Calu3 (cell line): ENCODE measurements at regions not wholly inside any gene's neighbourhood (a gene's known extent, or its start where the extent isn't known, plus 50 kb on each side); places are given as distances from the start of the nearest gene placed in this dataset.

Source experiments
- BruUV-seq: library from RNA; stranded (reverse); fragments of 400-500 nt; replicated peaks from 2 replicates; lab custom pipeline; 2021; lab: Mats Ljungman, UMichigan
- CTCF ChIA-PET: fragments of 300-600 bp; sonication (Branson Sonifier 250); formaldehyde crosslinking; loops from one replicate; lab custom pipeline; 2022; ENCODE audit warnings: antibody characterized with exemption; lab: Charles Lee
- DNase-seq: peaks from one replicate; pipeline ENCODE4 v3.0.0; 2022
- H3K27ac Mint-ChIP-seq: one replicate; pipeline ENCODE4 v1.8.0; 2022; ENCODE audit warnings: mixed read lengths; ENCODE audit not compliant: unreplicated experiment
- H3K27me3 Mint-ChIP-seq: one replicate; pipeline ENCODE4 v1.8.0; 2022; ENCODE audit warnings: mixed read lengths; ENCODE audit not compliant: unreplicated experiment
- H3K36me3 Mint-ChIP-seq: one replicate; pipeline ENCODE4 v1.8.0; 2022; ENCODE audit warnings: mild to moderate bottlenecking, moderate library complexity, mixed read lengths; ENCODE audit not compliant: insufficient read depth, unreplicated experiment
- H3K4me1 Mint-ChIP-seq: one replicate; pipeline ENCODE4 v1.8.0; 2022; ENCODE audit warnings: mild to moderate bottlenecking, low read depth, mixed read lengths; ENCODE audit not compliant: unreplicated experiment
- H3K4me3 Mint-ChIP-seq: one replicate; pipeline ENCODE4 v1.8.0; 2022; ENCODE audit warnings: mild to moderate bottlenecking, low read depth, moderate library complexity, mixed read lengths; ENCODE audit not compliant: unreplicated experiment
- H3K9me3 Mint-ChIP-seq: one replicate; pipeline ENCODE4 v1.8.0; 2022; ENCODE audit warnings: low read depth, mixed read lengths; ENCODE audit not compliant: unreplicated experiment
- CTCF ChIP-seq: fragments of 200-600 bp; IDR thresholded peaks from one replicate; pipeline ENCODE4 v1.8.0; 2022; ENCODE audit warnings: antibody characterized with exemption; ENCODE audit not compliant: unreplicated experiment
- intact Hi-C: fragments of 100-400 bp; cut with micrococcal nuclease; formaldehyde crosslinking; loops from one replicate; pipeline ENCODE4 v1.10.0; 2022; ENCODE audit not compliant: unreplicated experiment

GRCh38 chr2:160606341-160606740, 112.7 kb upstream of the RBMS1 start:
- Mint-ChIP-seq H3K9me3 (no peaks in the 10 kb centered on the region), H3K27ac (no peak overlapping the region), H3K4me3 (no peak overlapping the region), H3K27me3 (no peaks in the 10 kb centered on the region), H3K36me3 (no peaks in the 10 kb centered on the region), H3K4me1 (peaks cover 38% of the 10 kb centered on the region)
- BruUV-seq: no TSS peak
- intact Hi-C loops: no loop called here
- DNase-seq: no peak
- no peak for TF ChIP-seq CTCF
- CTCF ChIA-PET: no interaction called here

GRCh38 chr2:160608599-160608998, 115.0 kb upstream of the RBMS1 start:
- CTCF ChIA-PET: no interaction called here
- Mint-ChIP-seq H3K9me3 (no peaks in the 10 kb centered on the region), H3K27ac (no peak overlapping the region), H3K4me1 (peaks cover 30% of the 10 kb centered on the region), H3K27me3 (no peaks in the 10 kb centered on the region), H3K36me3 (no peaks in the 10 kb centered on the region), H3K4me3 (no peak overlapping the region)
- TF ChIP-seq CTCF: no peak
- no TSS peak for BruUV-seq
- DNase-seq: no peak
- intact Hi-C loops: no loop called here

- no peaks in the 10 kb centered on the region for H3K27me3 Mint-ChIP-seq
- intact Hi-C loops: no loop called here
- no peak for TF ChIP-seq CTCF
- no peak overlapping the region for H3K27ac Mint-ChIP-seq
- CTCF ChIA-PET: no interaction called here
- BruUV-seq: no TSS peak
- H3K9me3 Mint-ChIP-seq: no peaks in the 10 kb centered on the region
- H3K4me3 Mint-ChIP-seq: no peak overlapping the region
- peaks cover 31% of the 10 kb centered on the region for H3K4me1 Mint-ChIP-seq
- no peak for DNase-seq
- no peaks in the 10 kb centered on the region for H3K36me3 Mint-ChIP-seq
Observed at GRCh38 chr2:160609346-160609745, 115.7 kb upstream of the RBMS1 start.

- no TSS peak for BruUV-seq
- no peaks in the 10 kb centered on the region for H3K9me3 Mint-ChIP-seq
- intact Hi-C loops: no loop called here
- H3K4me1 Mint-ChIP-seq: peaks cover 27% of the 10 kb centered on the region
- CTCF ChIA-PET: no interaction called here
- no peak for DNase-seq
- H3K36me3 Mint-ChIP-seq: no peaks in the 10 kb centered on the region
- no peak overlapping the region for H3K27ac Mint-ChIP-seq
- no peak for TF ChIP-seq CTCF
- no peaks in the 10 kb centered on the region for H3K27me3 Mint-ChIP-seq
- no peak overlapping the region for H3K4me3 Mint-ChIP-seq
Observed at GRCh38 chr2:160610041-160610440, 116.4 kb upstream of the RBMS1 start.
